PC-9 (cell line): ENCODE measurements at regions not wholly inside any gene's neighbourhood (a gene's known extent, or its start where the extent isn't known, plus 50 kb on each side); places are given as distances from the start of the nearest gene placed in this dataset.

ENCODE experiments used
- BruUV-seq: library from RNA; stranded (reverse); fragments of 400-500 nt; replicated peaks from 2 replicates; lab custom pipeline; 2021; lab: Mats Ljungman, UMichigan
- CTCF ChIA-PET: fragments of 300-600 bp; sonication (Branson Sonifier 250); formaldehyde crosslinking; loops from one replicate; lab custom pipeline; 2022; ENCODE audit warnings: antibody characterized with exemption; lab: Charles Lee
- POLR2A ChIA-PET: fragments of 300-600 bp; sonication (Branson Sonifier 250); formaldehyde crosslinking; loops from one replicate; lab custom pipeline; 2022; ENCODE audit warnings: antibody characterized with exemption; ENCODE audit not compliant: unreplicated experiment; lab: Charles Lee
- DNase-seq, 2 experiments: peaks; one replicate each; pipeline versions ENCODE4 v3.0.0 to v3.0.0-alpha.2; 2015 to 2022; ENCODE audit warnings: mixed read lengths in 1 of 2
- H2AFZ ChIP-seq: fragments of 200-600 bp; sonication (generic); 2 replicates; pipeline ENCODE4 v1.8.1; 2017; ENCODE audit warnings: antibody characterized with exemption
- H3F3A ChIP-seq: fragments of 200-600 bp; sonication (generic); 2 replicates; pipeline ENCODE4 v1.8.1; 2017; ENCODE audit warnings: antibody characterized with exemption, mild to moderate bottlenecking, low read depth; ENCODE audit not compliant: insufficient read depth
- H3K27ac ChIP-seq: fragments of 200-600 bp; sonication (generic); 2 replicates; pipeline ENCODE4 v1.6.1; 2016; ENCODE audit warnings: mixed run types
- H3K27me3 ChIP-seq: fragments of 200-600 bp; sonication (generic); 2 replicates; pipeline ENCODE4 v1.6.1; 2016; ENCODE audit warnings: low read depth, mixed run types; ENCODE audit not compliant: insufficient read depth
- H3K36me3 ChIP-seq: fragments of 200-600 bp; sonication (generic); 2 replicates; pipeline ENCODE4 v1.6.1; 2016; ENCODE audit warnings: low read depth, mixed run types
- H3K4me1 ChIP-seq: fragments of 200-600 bp; sonication (generic); replicated peaks from 2 replicates; pipeline ENCODE4 v1.6.1; 2016; ENCODE audit warnings: mixed run types; ENCODE audit not compliant: insufficient read depth
- H3K4me2 ChIP-seq: fragments of 200-600 bp; sonication (generic); 2 replicates; pipeline ENCODE4 v1.6.1; 2017; ENCODE audit warnings: mixed run types
- H3K4me3 ChIP-seq: fragments of 200-600 bp; sonication (generic); 2 replicates; pipeline ENCODE4 v1.6.1; 2016; ENCODE audit warnings: mixed run types
- H3K79me2 ChIP-seq: fragments of 200-600 bp; sonication (generic); 2 replicates; pipeline ENCODE4 v1.6.1; 2017; ENCODE audit warnings: low read depth, mixed run types
- H3K9me2 ChIP-seq: fragments of 200-600 bp; sonication (generic); 2 replicates; pipeline ENCODE4 v1.8.1; 2017; ENCODE audit warnings: mild to moderate bottlenecking; ENCODE audit not compliant: insufficient read depth
- H3K9me3 ChIP-seq: fragments of 200-600 bp; sonication (generic); 2 replicates; pipeline ENCODE4 v1.8.1; 2016; ENCODE audit warnings: low read depth; ENCODE audit not compliant: insufficient read depth
- H4K20me1 ChIP-seq: fragments of 200-600 bp; sonication (generic); 2 replicates; pipeline ENCODE4 v1.8.1; 2017; ENCODE audit not compliant: insufficient read depth
- CTCF ChIP-seq: fragments of 200-600 bp; sonication (generic); conservative IDR thresholded peaks from 2 replicates; pipeline ENCODE4 v1.6.1; 2017; ENCODE audit warnings: mixed run types, antibody characterized with exemption, mild to moderate bottlenecking, moderate library complexity
- EZH2 ChIP-seq: fragments of 200-600 bp; sonication (generic); IDR thresholded peaks from 2 replicates; pipeline ENCODE4 v1.8.0; 2017; ENCODE audit warnings: antibody characterized with exemption, low read depth
- intact Hi-C: fragments of 100-400 bp; cut with micrococcal nuclease; formaldehyde crosslinking; loops from one replicate; pipeline ENCODE4 v1.10.0; 2022; ENCODE audit not compliant: unreplicated experiment

GRCh38 chr5:30968971-30969370 lies 224.5 kb upstream of the CDH6 start:
- POLR2A ChIA-PET = no interaction called here

GRCh38 chr5:30960036-30960435 lies 233.4 kb upstream of the CDH6 start:
- no peaks in the 10 kb centered on the region for H3K9me3 ChIP-seq
- H3K4me1 ChIP-seq = no peaks in the 10 kb centered on the region
- no peaks in the 10 kb centered on the region for H3K36me3 ChIP-seq
- no peaks in the 10 kb centered on the region for H3K9me2 ChIP-seq
- BruUV-seq = no TSS peak
- POLR2A ChIA-PET = no interaction called here
- CTCF ChIA-PET = no interaction called here
- H3K4me3 ChIP-seq = no peak overlapping the region
- H2AFZ ChIP-seq = no peak overlapping the region
- TF ChIP-seq CTCF (no peak), EZH2 (no peak)
- no peak for DNase-seq
- H3K4me2 ChIP-seq = no peak overlapping the region
- H3K27ac ChIP-seq = no peak overlapping the region
- intact Hi-C loops = no loop called here
- no peaks in the 10 kb centered on the region for H3K79me2 ChIP-seq
- no peaks in the 10 kb centered on the region for H4K20me1 ChIP-seq
- H3F3A ChIP-seq = no peaks in the 10 kb centered on the region
- no peaks in the 10 kb centered on the region for H3K27me3 ChIP-seq

More at GRCh38 chr5:30968971-30969370, 224.5 kb upstream of the CDH6 start:
- H3K27ac ChIP-seq = no peak overlapping the region
- H3F3A ChIP-seq = no peaks in the 10 kb centered on the region
- no peaks in the 10 kb centered on the region for H4K20me1 ChIP-seq
- H2AFZ ChIP-seq = no peak overlapping the region
- no peaks in the 10 kb centered on the region for H3K36me3 ChIP-seq
- intact Hi-C loops = no loop called here
- BruUV-seq = no TSS peak
- DNase-seq = no peak
- TF ChIP-seq CTCF = no peak
- no peak for TF ChIP-seq EZH2
- no peaks in the 10 kb centered on the region for H3K4me1 ChIP-seq
- CTCF ChIA-PET = no interaction called here
- no peak overlapping the region for H3K4me2 ChIP-seq
- no peaks in the 10 kb centered on the region for H3K27me3 ChIP-seq
- no peak overlapping the region for H3K4me3 ChIP-seq
- H3K9me2 ChIP-seq = no peaks in the 10 kb centered on the region
- no peaks in the 10 kb centered on the region for H3K9me3 ChIP-seq
- no peaks in the 10 kb centered on the region for H3K79me2 ChIP-seq

- no peaks in the 10 kb centered on the region for H3F3A ChIP-seq
- BruUV-seq = no TSS peak
- H3K36me3 ChIP-seq = no peaks in the 10 kb centered on the region
- no peaks in the 10 kb centered on the region for H3K9me2 ChIP-seq
- H3K27ac ChIP-seq = no peak overlapping the region
- no peak overlapping the region for H2AFZ ChIP-seq
- TF ChIP-seq EZH2 (no peak), CTCF (no peak)
- H3K79me2 ChIP-seq = no peaks in the 10 kb centered on the region
- CTCF ChIA-PET = no interaction called here
- POLR2A ChIA-PET = no interaction called here
- no peaks in the 10 kb centered on the region for H3K4me1 ChIP-seq
- intact Hi-C loops = no loop called here
- H3K4me3 ChIP-seq = no peak overlapping the region
- no peaks in the 10 kb centered on the region for H4K20me1 ChIP-seq
- no peak overlapping the region for H3K4me2 ChIP-seq
- no peaks in the 10 kb centered on the region for H3K9me3 ChIP-seq
- H3K27me3 ChIP-seq = no peaks in the 10 kb centered on the region
- no peak for DNase-seq
These were observed 234.2 kb upstream of the CDH6 start for GRCh38 chr5:30959238-30959637.
